CD4-positive, alpha-beta T cell treated with Interleukin-10 for 1 hour (primary cell): ENCODE measurements at regions not wholly inside any gene's neighbourhood (a gene's known extent, or its start where the extent isn't known, plus 50 kb on each side); places are given as distances from the start of the nearest gene placed in this dataset.

Source experiments
- DNase-seq: peaks from one replicate; pipeline ENCODE4 v3.0.0-alpha.2; 2020

- peak; percentile 88 for DNase-seq
Observed at GRCh38 chr2:43127208-43127940, 99.0 kb downstream of the ZFP36L2 start.

- no peak for DNase-seq
Observed at GRCh38 chr2:43126817-43127207, 99.6 kb downstream of the ZFP36L2 start.

GRCh38 chr2:43125090-43125998 lies 101.1 kb downstream of the ZFP36L2 start:
- no peak for DNase-seq

GRCh38 chr2:43124687-43125057 lies 101.7 kb downstream of the ZFP36L2 start:
- DNase-seq: no peak

GRCh38 chr2:43123981-43124686 lies 102.3 kb downstream of the ZFP36L2 start:
- DNase-seq: no peak

GRCh38 chr2:43123486-43123885 lies 102.9 kb downstream of the ZFP36L2 start:
- no peak for DNase-seq

- no peak for DNase-seq
Observed at GRCh38 chr2:43123028-43123427, 103.4 kb downstream of the ZFP36L2 start.

GRCh38 chr2:43121580-43122314 lies 104.7 kb downstream of the ZFP36L2 start:
- no peak for DNase-seq

- no peak for DNase-seq
Observed at GRCh38 chr2:43119303-43119702, 107.1 kb downstream of the ZFP36L2 start.

GRCh38 chr2:43117521-43118143 lies 108.8 kb downstream of the ZFP36L2 start:
- DNase-seq: no peak

- no peak for DNase-seq
Observed at GRCh38 chr2:43116988-43117387, 109.4 kb downstream of the ZFP36L2 start.

- no peak for DNase-seq
Observed at GRCh38 chr2:43115881-43116280, 110.5 kb downstream of the ZFP36L2 start.

GRCh38 chr2:43114210-43114609 lies 112.2 kb downstream of the ZFP36L2 start:
- DNase-seq: no peak

GRCh38 chr2:43111788-43112554 lies 114.4 kb downstream of the ZFP36L2 start:
- no peak for DNase-seq

GRCh38 chr2:43110442-43110871 lies 115.9 kb downstream of the ZFP36L2 start:
- DNase-seq: no peak

GRCh38 chr2:43109261-43109743 lies 117.1 kb downstream of the ZFP36L2 start:
- no peak for DNase-seq

- no peak for DNase-seq
Observed at GRCh38 chr2:43107679-43108078, 118.7 kb downstream of the ZFP36L2 start.

- no peak for DNase-seq
Observed at GRCh38 chr2:43106559-43107527, 119.6 kb downstream of the ZFP36L2 start.

- DNase-seq: no peak
Observed at GRCh38 chr2:43105586-43106558, 120.5 kb downstream of the ZFP36L2 start.
